Mammary epithelial cell (primary cell): ENCODE measurements at regions not wholly inside any gene's neighbourhood (a gene's known extent, or its start where the extent isn't known, plus 50 kb on each side); places are given as distances from the start of the nearest gene placed in this dataset.

Experiments
- CTCF ChIP-seq, 2 donors: IDR thresholded peaks in 1 of 2; conservative IDR thresholded peaks in 1 of 2; 2 replicates each; pipeline ENCODE4 v1.5.1; 2011 to 2012; ENCODE audit warnings: inconsistent platforms in 2 of 2, low read length in 2 of 2, mild to moderate bottlenecking in 2 of 2, control low read depth in 1 of 2, low read depth in 1 of 2; ENCODE audit not compliant: insufficient read depth in 1 of 2; ENCODE audit errors: extremely low read depth in 1 of 2
- EZH2 ChIP-seq: IDR thresholded peaks from 2 replicates; pipeline ENCODE4 v1.6.1; 2012; ENCODE audit warnings: low read length, inconsistent platforms, borderline replicate concordance

GRCh38 chr11:15624701-15625100, 510.0 kb downstream of the INSC start:
- TF ChIP-seq CTCF (conservative IDR thresholded peaks at IDR 0.05 in 1 of 2, IDR thresholded peaks at IDR 0.05 in 1 of 2; ENCODE audit: extremely low read depth in 1 of 2, insufficient read depth in 1 of 2, low read depth in 1 of 2, low read length in 2 of 2) (no peak), EZH2 (no peak)
